ENCODE measurements at regions not wholly inside any gene's neighbourhood (a gene's known extent, or its start where the extent isn't known, plus 50 kb on each side); places are given as distances from the start of the nearest gene placed in this dataset.
"Not testable (repeated sequence)": the region's sequence is repeated elsewhere in the genome, so short reads cannot be mapped to it uniquely, and the experiment has no call there.

GRCh38 chr2:147161746-147162145 is 683.1 kb upstream of the ACVR2A start:
- H3K27me3 Mint-ChIP-seq (ENCODE audit: low read depth) = no peaks in the 10 kb centered on the region
- no peak for DNase-seq

GRCh38 chr2:147156970-147157369 is 687.9 kb upstream of the ACVR2A start:
- no peaks in the 10 kb centered on the region for H3K27me3 Mint-ChIP-seq (ENCODE audit: low read depth)
- ATAC-seq = no peak
- H3K4me3 Mint-ChIP-seq = no peak overlapping the region
- no peaks in the 10 kb centered on the region for H3K4me1 Mint-ChIP-seq (ENCODE audit: low read depth)
- DNase-seq = no peak
- H3K9me3 Mint-ChIP-seq = peaks cover 5% of the 10 kb centered on the region
- H3K36me3 Mint-ChIP-seq (ENCODE audit: insufficient read depth) = no peaks in the 10 kb centered on the region

More at GRCh38 chr2:147161746-147162145, 683.1 kb upstream of the ACVR2A start:
- no peak for ATAC-seq
- Mint-ChIP-seq H3K36me3 (ENCODE audit: insufficient read depth) (no peaks in the 10 kb centered on the region), H3K9me3 (no peaks in the 10 kb centered on the region), H3K4me3 (no peak overlapping the region), H3K4me1 (ENCODE audit: low read depth) (no peaks in the 10 kb centered on the region)

GRCh38 chr2:147150241-147150635 is 694.6 kb upstream of the ACVR2A start:
- peaks cover 5% of the 10 kb centered on the region for H3K9me3 Mint-ChIP-seq
- no peak overlapping the region for H3K4me3 Mint-ChIP-seq
- ATAC-seq (no peak), DNase-seq (no peak)
- no peaks in the 10 kb centered on the region for H3K36me3 Mint-ChIP-seq (ENCODE audit: insufficient read depth)
- H3K27me3 Mint-ChIP-seq (ENCODE audit: low read depth) = peaks cover 2% of the 10 kb centered on the region
- H3K4me1 Mint-ChIP-seq (ENCODE audit: low read depth) = peaks cover 4% of the 10 kb centered on the region

GRCh38 chr2:147149575-147150240 is 695.1 kb upstream of the ACVR2A start:
- peaks cover 4% of the 10 kb centered on the region for H3K4me1 Mint-ChIP-seq (ENCODE audit: low read depth)
- no peaks in the 10 kb centered on the region for H3K36me3 Mint-ChIP-seq (ENCODE audit: insufficient read depth)
- H3K27me3 Mint-ChIP-seq (ENCODE audit: low read depth) = peaks cover 2% of the 10 kb centered on the region
- ATAC-seq = no peak
- no peak overlapping the region for H3K4me3 Mint-ChIP-seq
- DNase-seq = no peak
- H3K9me3 Mint-ChIP-seq = peaks cover 5% of the 10 kb centered on the region

GRCh38 chr2:147147802-147148201 is 697.0 kb upstream of the ACVR2A start:
- peaks cover 4% of the 10 kb centered on the region for H3K4me1 Mint-ChIP-seq (ENCODE audit: low read depth)

GRCh38 chr2:147141930-147142329 is 702.9 kb upstream of the ACVR2A start:
- H3K9me3 Mint-ChIP-seq = no peaks in the 10 kb centered on the region
- H3K4me3 Mint-ChIP-seq = no peak overlapping the region
- no peaks in the 10 kb centered on the region for H3K4me1 Mint-ChIP-seq (ENCODE audit: low read depth)
- ATAC-seq = no peak
- no peak for DNase-seq
- no peaks in the 10 kb centered on the region for H3K27me3 Mint-ChIP-seq (ENCODE audit: low read depth)
- no peaks in the 10 kb centered on the region for H3K36me3 Mint-ChIP-seq (ENCODE audit: insufficient read depth)

More at GRCh38 chr2:147147802-147148201, 697.0 kb upstream of the ACVR2A start:
- no peak for DNase-seq
- Mint-ChIP-seq H3K9me3 (no peaks in the 10 kb centered on the region), H3K36me3 (ENCODE audit: insufficient read depth) (no peaks in the 10 kb centered on the region), H3K4me3 (no peak overlapping the region), H3K27me3 (ENCODE audit: low read depth) (peaks cover 2% of the 10 kb centered on the region)
- no peak for ATAC-seq

- not testable (repeated sequence) for H3K4me1 Mint-ChIP-seq (ENCODE audit: low read depth); ATAC-seq; H3K36me3 Mint-ChIP-seq (ENCODE audit: insufficient read depth); DNase-seq; H3K9me3 Mint-ChIP-seq; H3K4me3 Mint-ChIP-seq; H3K27me3 Mint-ChIP-seq (ENCODE audit: low read depth)
Measured at GRCh38 chr2:147139732-147140131, 705.1 kb upstream of the ACVR2A start.

- no peaks in the 10 kb centered on the region for H3K9me3 Mint-ChIP-seq
- no peak for DNase-seq
- H3K4me1 Mint-ChIP-seq (ENCODE audit: low read depth) = no peaks in the 10 kb centered on the region
- H3K4me3 Mint-ChIP-seq = no peak overlapping the region
- H3K36me3 Mint-ChIP-seq (ENCODE audit: insufficient read depth) = no peaks in the 10 kb centered on the region
- no peaks in the 10 kb centered on the region for H3K27me3 Mint-ChIP-seq (ENCODE audit: low read depth)
- no peak for ATAC-seq
Measured at GRCh38 chr2:147137711-147138110, 707.1 kb upstream of the ACVR2A start.

- Mint-ChIP-seq H3K4me3 (no peak overlapping the region), H3K9me3 (no peaks in the 10 kb centered on the region), H3K4me1 (ENCODE audit: low read depth) (no peaks in the 10 kb centered on the region), H3K27me3 (ENCODE audit: low read depth) (no peaks in the 10 kb centered on the region), H3K36me3 (ENCODE audit: insufficient read depth) (no peaks in the 10 kb centered on the region)
- DNase-seq (no peak), ATAC-seq (no peak)
Measured at GRCh38 chr2:147135376-147135775, 709.5 kb upstream of the ACVR2A start.

- Mint-ChIP-seq H3K4me3 (no peak overlapping the region), H3K27me3 (ENCODE audit: low read depth) (no peaks in the 10 kb centered on the region), H3K4me1 (ENCODE audit: low read depth) (no peaks in the 10 kb centered on the region), H3K9me3 (no peaks in the 10 kb centered on the region), H3K36me3 (ENCODE audit: insufficient read depth) (no peaks in the 10 kb centered on the region)
- DNase-seq (no peak), ATAC-seq (no peak)
Measured at GRCh38 chr2:147133286-147133908, 711.4 kb upstream of the ACVR2A start.

- Mint-ChIP-seq H3K9me3 (peaks cover 17% of the 10 kb centered on the region), H3K4me3 (no peak overlapping the region), H3K36me3 (ENCODE audit: insufficient read depth) (no peaks in the 10 kb centered on the region), H3K4me1 (ENCODE audit: low read depth) (no peaks in the 10 kb centered on the region), H3K27me3 (ENCODE audit: low read depth) (no peaks in the 10 kb centered on the region)
- DNase-seq (no peak), ATAC-seq (no peak)
Measured at GRCh38 chr2:147125145-147125544, 719.7 kb upstream of the ACVR2A start.

- no peak for ATAC-seq
- DNase-seq = no peak
- Mint-ChIP-seq H3K4me1 (ENCODE audit: low read depth) (no peaks in the 10 kb centered on the region), H3K9me3 (peaks cover 17% of the 10 kb centered on the region), H3K4me3 (no peak overlapping the region), H3K27me3 (ENCODE audit: low read depth) (no peaks in the 10 kb centered on the region), H3K36me3 (ENCODE audit: insufficient read depth) (no peaks in the 10 kb centered on the region)
Measured at GRCh38 chr2:147122944-147123343, 721.9 kb upstream of the ACVR2A start.

GRCh38 chr2:147110962-147111361 is 733.9 kb upstream of the ACVR2A start:
- no peak for DNase-seq
- no peak for ATAC-seq
- peaks cover 4% of the 10 kb centered on the region for H3K9me3 Mint-ChIP-seq
- no peaks in the 10 kb centered on the region for H3K4me1 Mint-ChIP-seq (ENCODE audit: low read depth)
- H3K4me3 Mint-ChIP-seq = no peak overlapping the region
- H3K27me3 Mint-ChIP-seq (ENCODE audit: low read depth) = peaks cover 4% of the 10 kb centered on the region
- H3K36me3 Mint-ChIP-seq (ENCODE audit: insufficient read depth) = no peaks in the 10 kb centered on the region

GRCh38 chr2:147110317-147110716 is 734.5 kb upstream of the ACVR2A start:
- ATAC-seq = no peak
- DNase-seq = no peak
- H3K4me1 Mint-ChIP-seq (ENCODE audit: low read depth) = no peaks in the 10 kb centered on the region
- H3K9me3 Mint-ChIP-seq = peaks cover 4% of the 10 kb centered on the region
- peaks cover 4% of the 10 kb centered on the region for H3K27me3 Mint-ChIP-seq (ENCODE audit: low read depth)
- H3K4me3 Mint-ChIP-seq = no peak overlapping the region
- no peaks in the 10 kb centered on the region for H3K36me3 Mint-ChIP-seq (ENCODE audit: insufficient read depth)

- H3K36me3 Mint-ChIP-seq (ENCODE audit: insufficient read depth) = no peaks in the 10 kb centered on the region
- H3K9me3 Mint-ChIP-seq = peaks cover 4% of the 10 kb centered on the region
- DNase-seq (no peak), ATAC-seq (no peak)
- H3K4me3 Mint-ChIP-seq = no peak overlapping the region
- H3K27me3 Mint-ChIP-seq (ENCODE audit: low read depth) = peaks cover 4% of the 10 kb centered on the region
- no peaks in the 10 kb centered on the region for H3K4me1 Mint-ChIP-seq (ENCODE audit: low read depth)
Measured at GRCh38 chr2:147109291-147109690, 735.5 kb upstream of the ACVR2A start.
